Dedifferentiated amniotic fluid mesenchymal stem cell (primary cell): ENCODE measurements at regions not wholly inside any gene's neighbourhood (a gene's known extent, or its start where the extent isn't known, plus 50 kb on each side); places are given as distances from the start of the nearest gene placed in this dataset.
A peak's percentile ranks its signal among the peaks of the same experiment; 100 is the strongest.
"Not testable (repeated sequence)": the region's sequence is repeated elsewhere in the genome, so short reads cannot be mapped to it uniquely, and the experiment has no call there.

ENCODE experiments used
- DNase-seq: peaks from one replicate; pipeline ENCODE4 v3.0.0-alpha.2; 2016; ENCODE audit errors: extremely low spot score

DNA sequence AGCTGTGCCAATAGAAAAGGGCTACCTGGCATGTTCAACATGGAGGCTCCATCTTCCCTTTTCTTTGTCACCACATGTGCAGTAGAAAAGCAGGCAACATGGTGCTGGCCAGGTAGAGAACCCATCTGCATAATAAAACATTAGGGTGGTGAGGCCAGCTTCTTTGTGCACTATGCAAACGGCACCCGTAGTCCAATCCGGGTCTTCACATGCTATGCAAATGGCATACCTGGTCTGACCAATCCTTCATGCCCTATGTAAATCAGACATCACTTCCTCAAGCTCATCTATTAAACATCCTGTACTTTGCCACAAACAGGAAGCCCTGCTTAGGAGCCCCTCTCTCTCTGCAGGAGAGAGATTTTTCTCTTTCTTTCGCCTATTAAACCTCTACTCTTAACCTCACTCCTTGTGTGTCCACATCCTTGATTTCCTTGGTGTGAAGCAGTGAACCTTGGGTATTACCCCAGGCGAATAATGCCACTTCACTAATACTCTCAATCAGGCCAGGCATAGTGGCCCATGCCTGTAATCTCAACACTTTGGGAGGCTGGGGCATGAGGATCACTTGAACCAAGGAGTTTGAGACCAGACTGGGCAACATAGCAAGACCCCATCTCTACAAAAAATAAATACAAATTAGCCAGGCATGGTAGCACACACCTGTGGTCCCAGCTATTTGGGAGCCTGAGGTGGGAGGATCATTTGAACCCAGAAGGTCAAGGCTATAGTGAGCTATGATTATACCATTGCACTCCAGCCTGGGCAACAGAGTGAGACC, 111.3 kb upstream of the MRI1 start:
- DNase-seq: no peak

DNA sequence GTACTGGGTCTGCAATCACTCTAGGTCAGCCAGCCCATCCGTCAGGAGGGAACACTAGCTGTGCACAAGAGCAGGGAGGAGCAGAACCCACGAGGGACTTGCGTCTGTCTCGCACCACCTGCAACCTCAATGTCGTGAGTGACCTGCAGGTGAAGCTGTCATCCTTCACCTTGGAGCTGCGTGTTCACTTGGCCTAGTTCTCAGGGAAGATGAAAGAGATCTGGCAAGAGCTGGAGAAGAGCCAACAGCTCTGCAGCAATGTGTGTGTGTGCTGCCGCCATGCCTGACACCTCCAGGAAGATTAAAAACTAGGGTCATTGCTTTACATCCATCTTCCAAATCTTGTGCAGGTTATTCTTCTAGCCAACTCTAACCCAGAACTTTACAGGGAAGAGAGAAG, 117.6 kb upstream of the MRI1 start:
- DNase-seq: no peak

DNA sequence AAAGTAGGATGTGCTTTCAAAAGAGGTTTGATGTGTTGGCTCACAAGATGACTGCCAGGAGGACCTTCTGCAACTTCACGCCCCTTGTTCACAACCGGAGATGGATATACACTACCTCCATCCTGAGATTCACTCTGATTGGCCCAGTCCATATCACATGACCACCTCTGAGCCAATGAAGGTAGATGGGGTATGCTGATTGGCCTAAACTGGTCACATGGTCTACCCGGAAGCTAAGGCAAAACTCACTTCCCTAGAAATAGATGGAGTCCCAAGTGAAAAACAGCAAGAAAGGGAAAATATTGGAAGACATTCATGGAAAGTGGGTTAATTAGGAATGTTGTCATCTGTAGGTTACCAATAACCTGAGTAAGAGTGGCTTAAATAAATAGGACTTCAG, 119.7 kb upstream of the MRI1 start:
- no peak for DNase-seq

DNA sequence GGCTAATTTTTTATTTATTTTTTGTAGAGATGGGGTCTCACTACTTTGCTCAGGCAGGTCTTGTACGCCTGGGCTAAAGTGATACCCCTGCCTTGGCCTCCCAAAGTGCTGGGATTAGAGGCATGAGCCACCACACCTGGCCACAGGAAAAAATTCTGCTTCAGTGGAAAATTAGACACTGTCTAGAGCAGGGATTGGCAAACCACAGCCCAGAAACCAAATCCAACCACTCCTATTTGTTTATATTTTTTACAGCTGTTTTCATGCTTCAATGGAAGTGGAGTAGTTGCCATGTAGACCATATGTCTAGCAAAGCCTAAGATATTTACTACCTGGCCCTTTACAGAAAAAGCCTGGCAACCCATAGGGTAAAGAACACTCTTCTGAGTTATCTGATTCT, 123.7 kb upstream of the MRI1 start:
- no peak for DNase-seq

DNA sequence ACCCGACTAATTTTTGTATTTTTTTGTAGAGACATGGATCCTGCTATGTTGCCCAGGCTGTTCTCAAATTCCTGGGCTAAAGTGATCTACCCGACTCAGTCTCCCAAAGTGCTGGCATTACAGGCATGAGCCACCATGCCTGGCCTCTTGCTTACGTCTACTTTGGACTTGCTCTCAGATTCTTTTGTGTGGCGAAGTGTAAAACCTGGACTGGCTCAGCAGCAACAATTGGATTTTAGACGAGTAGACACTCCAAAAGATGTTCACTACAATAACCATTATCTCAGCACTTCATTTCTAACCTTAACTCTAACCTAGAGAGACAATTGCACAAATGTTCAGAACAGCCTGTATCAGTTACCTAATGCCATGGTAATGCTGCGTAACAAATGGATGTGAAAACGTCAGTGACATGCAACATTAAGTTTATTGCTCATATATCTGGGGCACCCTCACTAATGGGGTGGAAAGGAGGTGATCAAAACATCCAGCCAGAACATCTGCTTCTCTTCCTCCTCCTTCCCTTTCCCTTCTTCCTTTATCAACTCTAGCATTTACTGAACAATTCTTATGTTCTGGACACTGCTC, 124.9 kb upstream of the MRI1 start:
- no peak for DNase-seq

DNA sequence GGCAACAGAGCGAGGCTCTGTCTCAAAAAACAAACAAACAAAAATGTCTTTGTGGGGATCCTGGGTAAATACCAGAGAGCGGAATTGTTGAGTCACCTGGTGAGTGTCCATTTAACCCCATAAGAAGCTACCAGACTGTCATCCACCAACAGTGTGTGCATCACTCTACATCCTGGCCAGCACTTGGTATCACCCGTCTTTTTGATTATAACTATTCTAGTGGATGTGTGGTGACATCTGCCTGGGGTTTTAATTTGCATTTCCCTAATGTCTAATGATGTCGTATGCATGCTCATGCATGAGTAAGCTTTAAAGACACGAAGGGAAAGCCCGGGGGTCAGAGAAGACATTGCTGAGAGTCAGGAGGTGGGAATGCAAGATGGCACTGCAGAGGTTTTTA, 126.7 kb upstream of the MRI1 start:
- DNase-seq: no peak

DNA sequence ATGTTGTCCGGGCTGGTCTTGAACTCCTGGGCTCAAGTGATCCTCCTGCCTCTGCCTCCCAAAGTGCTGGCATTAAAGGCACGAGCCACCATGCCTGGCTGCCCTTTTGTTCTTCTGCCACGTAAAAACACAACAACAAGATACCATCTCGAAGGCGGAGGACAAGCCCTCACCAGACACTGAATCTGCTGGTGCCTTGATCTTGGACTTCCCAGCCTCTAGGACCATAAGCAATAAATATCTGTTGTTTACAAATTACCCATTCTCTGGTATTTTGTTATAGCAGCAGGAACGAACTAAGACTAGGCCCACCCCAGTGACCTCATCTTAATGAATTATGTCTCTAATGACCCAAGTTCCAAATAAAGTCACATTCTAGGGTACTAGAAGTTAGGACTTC, 128.4 kb upstream of the CACNA1A start:
- no peak for DNase-seq

DNA sequence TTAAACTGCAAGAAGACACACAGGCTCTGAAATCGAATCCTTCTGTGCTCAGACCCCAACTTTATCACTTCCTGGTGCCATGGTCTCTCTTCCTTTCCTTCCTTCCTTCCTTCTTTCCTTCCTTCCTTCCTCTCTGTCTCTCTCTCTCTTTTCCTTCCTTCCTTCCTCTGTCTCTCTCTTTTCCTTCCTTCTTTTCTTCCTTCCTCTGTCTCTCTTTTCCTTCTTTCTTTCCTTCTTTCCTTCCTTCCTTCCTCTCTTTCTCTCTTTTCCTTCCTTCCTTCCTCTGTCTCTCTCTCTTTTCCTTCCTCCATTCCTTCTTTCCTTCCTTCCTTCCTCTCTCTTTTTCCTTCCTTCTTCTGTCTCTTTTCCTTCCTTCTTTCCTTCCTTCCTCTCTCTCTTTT, 127.2 kb upstream of the CACNA1A start:
- no peak for DNase-seq

DNA sequence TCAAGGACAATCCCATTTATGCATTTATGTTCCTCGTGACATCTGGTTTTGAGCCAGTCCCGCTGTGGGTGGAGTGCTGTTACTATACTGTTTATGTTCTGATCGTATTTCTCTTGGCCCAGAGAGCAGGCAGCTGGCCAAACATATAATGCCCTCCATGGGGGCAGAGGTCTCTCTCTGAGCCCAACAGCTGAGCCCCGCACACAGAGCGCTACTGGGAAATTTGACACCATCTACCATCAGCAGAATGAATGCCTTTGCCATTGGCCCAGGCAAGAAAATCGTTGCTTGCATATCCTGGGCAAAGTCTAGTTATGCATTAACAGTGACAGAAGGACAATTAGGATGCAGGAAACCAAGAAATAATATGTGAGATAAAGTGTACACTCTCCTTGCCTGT, 126.8 kb upstream of the CACNA1A start:
- DNase-seq: no peak

DNA sequence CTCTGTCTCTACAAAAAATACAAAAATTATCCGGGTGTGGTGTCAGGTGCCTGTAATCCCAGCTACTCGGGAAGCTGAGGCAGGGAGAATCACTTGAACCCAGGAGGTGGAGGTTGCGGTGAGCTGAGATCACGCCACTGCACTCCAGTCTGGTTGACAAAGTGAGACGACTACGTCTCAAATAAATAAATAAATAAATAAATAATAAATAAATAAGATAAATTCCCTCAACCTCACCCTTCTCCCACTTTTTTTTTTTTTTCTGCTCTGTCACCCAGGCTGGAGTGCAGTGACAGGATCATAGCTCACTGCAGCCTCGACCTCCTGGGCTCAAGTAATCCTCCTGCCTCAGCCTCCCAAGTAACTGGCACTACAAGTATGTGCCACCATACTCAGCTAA, 125.9 kb upstream of the CACNA1A start:
- not testable (repeated sequence) for DNase-seq

DNA sequence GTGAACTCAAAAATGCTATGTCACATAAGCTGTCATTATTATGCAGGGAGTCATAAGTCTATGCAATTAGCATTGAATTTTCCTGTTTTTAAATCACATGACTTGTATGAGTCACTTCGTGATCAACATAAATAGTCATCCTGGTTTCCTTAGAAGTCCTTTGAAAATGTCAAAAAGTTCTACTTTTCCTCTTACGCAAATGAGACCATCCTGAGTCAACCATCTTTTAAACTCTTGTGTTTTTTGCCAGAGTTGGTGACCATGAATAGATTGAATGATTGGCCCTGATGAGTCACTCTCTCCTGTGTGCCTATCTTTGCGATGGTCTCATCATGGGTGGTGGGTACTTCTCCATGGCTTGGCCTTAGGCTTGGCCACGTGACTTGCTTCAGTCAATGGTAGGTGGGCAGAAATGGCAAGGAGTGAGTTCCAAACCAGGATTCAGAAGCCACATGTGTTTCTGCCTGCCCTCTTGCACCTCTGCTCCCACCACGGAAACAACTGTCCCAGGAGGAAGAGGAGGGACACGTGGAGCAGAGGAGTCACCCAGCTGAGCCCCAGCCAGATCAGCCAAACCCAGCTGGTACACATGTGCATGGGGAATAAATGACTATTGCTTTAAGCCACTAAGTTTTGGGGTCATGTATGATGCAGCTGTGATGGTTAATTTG, 123.5 kb upstream of the CACNA1A start:
- DNase-seq: no peak

DNA sequence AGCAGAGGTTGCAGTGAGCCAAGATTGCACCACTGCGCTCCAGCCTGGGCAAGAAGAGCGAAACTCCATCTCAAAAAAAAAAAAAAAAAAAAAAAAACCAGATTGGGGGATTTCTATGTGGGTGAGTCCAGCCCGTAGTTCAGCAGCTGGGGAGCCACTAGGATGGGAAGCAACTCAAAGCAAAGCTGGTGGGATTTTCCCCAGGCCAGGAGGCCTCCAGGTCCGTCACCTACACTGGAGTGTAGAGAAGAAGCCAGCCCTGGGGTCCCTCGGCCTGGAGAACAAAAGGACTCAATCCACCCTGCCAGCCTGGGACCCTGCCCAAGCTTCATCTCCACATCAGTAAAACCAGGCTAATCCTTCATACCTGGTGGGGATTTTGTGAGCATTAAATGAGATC, 121.3 kb upstream of the CACNA1A start:
- DNase-seq: no peak

DNA sequence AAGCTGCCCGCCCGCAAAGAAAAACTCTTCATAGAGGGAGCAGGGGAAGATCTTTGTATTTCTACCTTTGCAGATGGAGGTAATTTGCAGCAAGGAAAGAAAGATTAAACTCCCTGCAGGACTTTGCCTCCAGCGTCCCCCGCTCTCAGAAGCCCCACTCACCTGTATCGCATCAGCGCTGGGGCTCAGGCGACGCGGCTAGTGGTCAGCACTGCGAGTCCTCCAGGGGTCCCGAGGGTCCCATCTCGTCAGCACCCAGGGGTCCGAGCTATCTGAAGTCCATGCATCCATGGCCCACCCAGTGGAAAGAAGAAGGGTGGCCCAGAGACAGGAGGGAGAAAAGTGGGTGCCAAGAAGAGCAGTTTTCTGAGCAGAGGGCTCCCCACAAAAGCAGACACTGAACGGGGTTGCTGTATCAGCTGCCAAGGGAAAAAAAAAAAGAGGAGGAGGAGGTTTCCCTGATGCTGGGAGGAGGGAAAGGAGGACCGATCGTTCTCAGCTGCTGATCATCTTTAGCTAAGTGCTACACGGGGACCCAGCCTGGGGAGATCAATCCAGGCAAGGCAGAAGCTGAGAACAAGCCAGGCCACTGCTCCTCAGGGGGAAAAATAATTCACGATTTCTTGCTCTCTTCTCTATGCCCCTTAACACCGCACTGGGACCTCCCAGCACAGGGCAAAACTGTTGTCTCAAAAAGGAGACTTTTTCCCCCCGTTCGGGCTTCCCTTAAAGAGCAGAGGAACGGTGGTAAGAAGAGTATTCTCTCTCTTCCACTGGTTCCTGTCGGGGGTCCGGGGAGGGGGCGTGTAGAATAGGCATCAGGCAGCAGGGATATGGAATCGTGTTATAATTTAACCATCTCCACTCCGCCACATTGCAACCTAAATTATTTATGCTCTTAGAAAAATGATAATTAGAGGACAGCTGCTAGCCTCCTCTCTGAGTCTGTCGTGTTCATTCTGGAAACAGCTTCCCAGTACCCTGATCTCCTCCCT, 117.7 kb upstream of the CACNA1A start:
- no peak for DNase-seq

DNA sequence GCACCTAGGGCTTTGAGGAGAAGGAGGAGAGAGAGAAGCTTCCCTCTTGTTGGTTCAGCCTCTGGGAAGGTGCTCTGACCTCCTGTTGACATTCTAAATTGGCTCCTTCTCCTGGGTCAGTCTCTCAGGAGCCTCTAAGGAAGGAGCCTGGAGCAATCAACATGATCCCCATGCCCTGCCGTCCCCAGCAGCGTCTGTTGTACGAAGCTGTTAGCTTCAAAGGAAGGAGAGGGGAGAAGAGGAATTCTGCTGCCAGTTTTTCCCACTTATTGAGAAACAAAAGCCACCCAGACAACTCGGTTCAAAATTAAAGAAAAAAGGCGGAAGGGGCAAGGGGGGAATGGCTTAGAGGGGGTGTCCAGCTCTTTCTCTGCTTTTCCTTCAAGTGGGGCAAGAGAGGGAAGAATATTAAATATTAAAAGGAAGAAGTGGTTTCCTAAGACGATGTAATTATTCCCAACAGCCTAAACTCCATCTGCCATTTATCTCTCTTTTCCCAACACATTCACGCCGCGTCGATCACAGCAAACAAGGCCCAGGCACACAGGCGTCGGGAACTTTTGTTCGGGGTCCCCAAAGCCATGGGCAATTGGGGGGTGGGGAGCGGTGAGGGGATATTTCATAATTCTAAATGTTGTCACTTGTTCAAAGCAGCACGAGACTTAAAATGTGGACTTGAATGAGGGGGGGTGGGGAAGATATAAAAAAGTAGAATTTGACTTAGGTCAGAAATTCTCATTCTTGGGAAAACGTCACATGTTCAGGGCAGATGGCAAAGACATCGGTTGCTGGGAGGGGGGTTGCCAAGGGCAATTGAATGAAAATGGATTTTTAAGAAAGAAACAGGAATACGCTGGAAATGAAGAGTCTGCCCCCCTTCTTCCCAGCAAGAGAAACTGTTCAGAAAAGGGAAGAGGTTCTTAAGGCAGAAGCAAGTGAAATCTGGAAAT, 116.8 kb upstream of the CACNA1A start:
- DNase-seq: no peak

DNA sequence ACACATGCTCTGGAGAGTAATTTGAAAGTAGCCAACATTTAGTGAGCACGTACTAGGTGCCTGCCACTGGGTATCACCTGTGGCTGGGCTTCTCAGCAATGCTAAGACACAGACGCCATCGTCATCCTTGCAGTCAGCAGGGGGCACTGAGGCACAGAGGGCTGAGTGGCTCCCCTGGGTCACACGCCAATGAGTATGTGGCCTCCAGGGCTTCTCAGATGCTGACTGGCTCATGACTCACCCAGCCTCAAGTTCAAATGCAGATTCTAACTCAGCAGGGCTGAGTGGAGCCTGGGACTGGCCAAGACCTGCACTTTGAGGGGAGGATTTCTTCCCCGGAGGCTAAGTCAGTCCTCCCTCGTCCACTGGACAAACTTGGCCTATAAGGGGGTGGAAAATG, 115.1 kb upstream of the CACNA1A start:
- DNase-seq: peak; percentile 52

DNA sequence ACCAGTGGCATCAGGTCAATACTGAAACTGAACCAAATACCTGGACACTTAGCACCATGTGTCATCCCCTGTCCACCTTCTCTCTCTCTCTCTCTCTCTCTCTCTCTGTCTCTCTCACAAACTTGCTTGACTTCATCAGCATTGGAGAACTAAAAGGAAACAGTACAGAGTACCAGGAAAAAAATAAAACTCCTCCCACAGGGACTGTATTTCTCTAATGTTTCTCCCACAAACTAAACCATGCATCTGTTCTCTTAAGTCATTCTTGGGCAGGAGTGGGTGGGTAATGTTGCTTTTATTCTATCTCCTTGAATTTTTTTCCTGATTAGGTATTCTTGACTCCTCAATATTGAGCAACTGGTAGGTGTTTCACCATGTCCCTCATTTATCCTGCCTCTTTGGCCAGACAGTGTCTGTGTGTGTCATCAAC, 112.9 kb upstream of the CACNA1A start:
- DNase-seq: no peak

DNA sequence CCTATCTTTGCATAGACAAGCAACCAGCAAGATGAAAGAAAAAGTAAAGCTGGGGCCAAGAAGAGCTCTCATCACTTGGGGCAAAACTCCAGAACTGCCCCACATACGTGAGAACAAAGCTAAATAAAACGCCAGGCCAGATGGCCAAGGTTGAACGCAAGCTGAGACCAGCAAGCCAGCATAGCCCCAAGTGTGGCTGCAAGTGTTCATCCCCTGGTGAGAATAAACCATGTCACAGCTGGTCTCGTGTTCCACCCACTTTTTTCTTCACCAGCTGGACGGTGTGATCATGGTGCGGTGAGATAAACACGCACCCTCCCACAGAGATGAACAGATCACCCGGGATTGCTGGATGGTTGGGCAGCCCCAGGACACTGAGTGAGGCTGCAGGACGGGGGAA, 109.6 kb upstream of the CACNA1A start:
- no peak for DNase-seq

DNA sequence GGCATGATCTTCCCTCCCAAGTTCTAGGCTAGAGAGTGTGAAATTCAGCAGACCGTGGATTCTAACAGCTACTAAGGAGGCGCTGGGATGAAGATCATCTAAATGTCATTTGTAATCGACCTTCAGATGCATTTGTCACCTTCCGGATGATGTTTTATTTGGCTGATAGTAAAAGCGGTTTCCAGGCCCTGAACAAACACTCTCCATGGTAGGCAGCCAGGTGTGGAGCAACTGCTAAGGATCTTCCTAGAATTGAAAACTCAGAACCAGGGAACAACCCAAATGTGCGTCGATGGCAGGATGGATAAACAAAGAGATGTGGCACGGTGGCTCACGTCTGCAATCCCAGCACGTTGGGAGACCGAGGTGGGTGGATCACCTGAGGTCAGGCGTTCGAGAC, 107.2 kb upstream of the CACNA1A start:
- no peak for DNase-seq

DNA sequence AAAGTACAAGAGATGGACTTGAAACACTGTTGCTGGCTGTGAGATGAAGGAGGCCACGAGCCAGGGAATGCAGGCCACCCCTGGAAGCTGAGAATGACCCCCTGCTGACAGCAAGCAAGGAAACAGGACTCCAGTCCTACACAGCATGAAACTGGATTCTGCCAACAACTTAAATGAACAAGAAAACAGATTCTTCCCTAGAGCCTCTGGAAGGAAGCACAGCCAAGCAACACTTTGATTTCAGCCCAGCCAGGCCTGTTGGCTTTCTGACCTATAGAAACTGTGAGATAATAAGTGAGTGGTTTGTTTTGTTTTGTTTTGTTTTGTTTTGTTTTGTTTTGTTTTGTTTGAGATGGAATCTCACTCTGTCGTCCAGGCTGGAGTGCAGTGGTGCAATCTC, 105.3 kb upstream of the CACNA1A start:
- DNase-seq: no peak

DNA sequence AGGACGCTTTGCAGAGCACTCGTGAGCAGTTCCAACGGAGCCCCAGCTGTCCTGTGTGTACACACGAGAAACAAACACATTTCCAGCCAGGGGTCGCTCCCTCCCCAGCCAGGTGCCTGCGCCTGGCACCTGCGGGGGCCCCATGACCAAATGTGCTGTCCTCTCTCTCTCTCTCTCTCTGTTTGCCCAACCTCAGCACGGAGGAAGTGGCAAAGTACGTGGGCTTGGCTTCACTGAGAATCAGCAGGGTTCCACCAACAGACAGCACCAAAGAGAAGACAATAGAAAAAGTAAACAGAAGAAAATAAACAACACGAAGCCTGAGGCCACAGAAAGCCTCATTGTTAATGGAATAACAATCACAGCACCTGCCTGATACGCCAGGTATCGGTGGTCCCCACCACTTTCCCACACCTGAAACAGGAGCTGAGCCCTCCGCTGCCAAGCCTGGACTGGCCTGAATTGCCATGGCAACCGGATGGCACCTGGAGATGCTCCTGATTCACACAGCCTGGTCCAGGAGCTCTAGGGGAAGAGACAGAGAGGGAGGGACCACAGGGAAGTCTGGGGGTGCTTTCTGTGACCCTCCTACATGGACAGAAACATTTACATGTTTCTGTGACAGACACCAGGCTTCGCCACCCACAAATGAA, 103.9 kb upstream of the CACNA1A start:
- DNase-seq: no peak
